DOHH2 (cell line): ENCODE measurements at regions not wholly inside any gene's neighbourhood (a gene's known extent, or its start where the extent isn't known, plus 50 kb on each side); places are given as distances from the start of the nearest gene placed in this dataset.

Source experiments
- CTCF ChIP-seq: fragments of 200-600 bp; sonication (generic); IDR thresholded peaks from one replicate; pipeline ENCODE4 v1.5.1; 2014; ENCODE audit warnings: antibody characterized with exemption, mild to moderate bottlenecking, low read depth, low read length; ENCODE audit not compliant: poor library complexity, severe bottlenecking
- EZH2phosphoT487 ChIP-seq: fragments of 200-600 bp; sonication (generic); IDR thresholded peaks from 2 replicates; pipeline ENCODE4 v1.6.1; 2017; ENCODE audit warnings: borderline replicate concordance, mild to moderate bottlenecking, antibody characterized with exemption, low read length, moderate library complexity, mixed read lengths

- TF ChIP-seq CTCF (no peak), EZH2phosphoT487 (no peak)
Measured at GRCh38 chr2:225192869-225193268, 150.6 kb upstream of the DOCK10 start.
